ENCODE measurements at regions not wholly inside any gene's neighbourhood (a gene's known extent, or its start where the extent isn't known, plus 50 kb on each side); places are given as distances from the start of the nearest gene placed in this dataset.
"Not testable (repeated sequence)": the region's sequence is repeated elsewhere in the genome, so short reads cannot be mapped to it uniquely, and the experiment has no call there.

DNA sequence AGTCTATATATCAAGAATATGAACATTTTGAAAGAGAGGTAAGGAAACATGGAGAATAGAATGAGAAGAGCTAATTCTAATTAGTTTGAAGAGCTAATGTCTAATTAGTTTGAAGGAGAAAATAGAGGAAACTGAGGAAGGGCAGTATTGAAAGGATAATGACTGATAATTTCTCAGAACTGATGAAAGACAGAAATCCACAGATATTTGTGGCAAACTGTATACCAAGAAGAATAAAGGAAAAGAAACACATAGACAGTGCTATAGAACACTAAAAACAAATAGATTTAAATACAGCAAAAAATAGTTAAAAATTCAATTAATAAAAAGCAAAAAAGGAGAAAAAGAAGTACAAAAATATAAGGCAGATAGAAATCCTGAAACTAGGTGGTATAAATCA, 354.4 kb downstream of the QKI start:
- DNase-seq (ENCODE audit: low read depth) = no peak

DNA sequence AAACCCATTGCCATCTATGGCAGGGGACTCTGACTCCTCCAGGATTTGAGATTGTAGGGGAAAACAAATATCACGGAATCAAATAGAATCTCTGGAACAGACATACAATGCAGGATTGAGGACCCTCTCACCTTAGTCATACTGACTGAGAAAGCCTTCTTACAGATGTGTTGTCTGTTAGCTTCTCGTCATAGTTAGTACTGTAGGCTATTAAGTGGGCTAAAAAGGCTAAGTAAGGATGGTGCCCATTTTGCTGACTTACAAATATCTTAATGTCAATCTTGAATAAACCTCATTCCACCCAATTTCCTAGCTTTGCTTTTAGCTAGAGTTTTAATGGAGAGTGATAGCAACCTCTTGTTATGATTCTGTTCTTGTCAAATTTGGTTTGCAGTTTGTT, 352.4 kb downstream of the QKI start:
- DNase-seq (ENCODE audit: low read depth) = no peak

DNA sequence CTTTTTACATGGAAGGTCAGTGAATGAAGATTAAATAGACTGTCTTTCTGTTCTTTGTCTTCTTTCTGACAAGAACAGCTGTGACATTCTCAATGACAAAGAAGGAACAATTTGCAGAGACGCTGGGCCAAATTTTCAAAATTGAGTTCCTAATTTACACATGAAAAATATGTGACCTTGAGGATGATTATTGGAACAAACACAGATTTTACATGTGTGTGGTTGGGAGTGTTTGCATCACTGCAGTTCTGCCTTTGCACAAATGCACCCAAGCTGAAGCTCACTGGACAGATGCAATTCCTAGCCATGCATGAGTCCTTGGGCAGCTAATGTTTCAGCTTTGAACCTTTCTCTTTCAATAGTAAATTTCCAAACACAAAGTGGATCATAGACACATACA, 350.8 kb downstream of the QKI start:
- no peak for DNase-seq (ENCODE audit: low read depth)

DNA sequence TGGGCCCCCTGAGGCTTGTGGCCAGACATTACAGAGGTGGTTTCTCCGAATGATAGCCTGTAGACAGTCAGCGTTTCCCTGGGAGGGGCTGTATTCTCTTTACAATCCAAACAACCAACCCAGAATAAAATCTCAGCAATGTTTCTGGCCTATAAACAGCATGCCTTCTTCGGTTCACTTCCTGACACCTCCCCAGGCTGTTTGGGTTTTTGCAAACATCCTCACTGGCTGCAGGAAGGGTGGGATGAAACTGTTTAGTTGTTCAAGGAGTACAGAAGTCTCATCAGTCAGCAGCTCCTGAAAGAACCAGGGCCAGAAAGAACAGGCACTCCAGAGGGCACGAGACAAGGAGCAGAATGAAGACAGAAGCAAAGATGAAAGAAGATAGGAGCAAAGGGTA, 350.0 kb downstream of the QKI start:
- DNase-seq (ENCODE audit: low read depth) = no peak

DNA sequence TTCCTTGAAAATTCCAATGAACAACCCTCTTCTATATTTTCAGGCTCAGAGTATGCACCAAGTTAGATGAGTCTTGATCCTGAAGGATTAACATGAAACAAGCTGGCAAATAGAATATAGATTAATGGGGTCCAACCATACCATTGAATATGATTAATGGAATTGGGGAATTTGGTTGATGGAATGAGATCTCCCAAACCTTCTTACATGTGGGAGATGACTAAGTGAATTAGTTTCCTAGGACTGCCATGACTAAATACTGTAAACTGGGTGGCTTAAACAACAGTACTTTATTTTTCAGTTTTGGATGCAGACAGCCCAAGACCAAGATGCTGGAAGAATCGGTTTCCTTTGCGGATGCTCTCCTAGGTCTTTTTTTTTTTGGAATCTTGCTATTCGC, 347.0 kb downstream of the QKI start:
- DNase-seq (ENCODE audit: low read depth) = no peak

DNA sequence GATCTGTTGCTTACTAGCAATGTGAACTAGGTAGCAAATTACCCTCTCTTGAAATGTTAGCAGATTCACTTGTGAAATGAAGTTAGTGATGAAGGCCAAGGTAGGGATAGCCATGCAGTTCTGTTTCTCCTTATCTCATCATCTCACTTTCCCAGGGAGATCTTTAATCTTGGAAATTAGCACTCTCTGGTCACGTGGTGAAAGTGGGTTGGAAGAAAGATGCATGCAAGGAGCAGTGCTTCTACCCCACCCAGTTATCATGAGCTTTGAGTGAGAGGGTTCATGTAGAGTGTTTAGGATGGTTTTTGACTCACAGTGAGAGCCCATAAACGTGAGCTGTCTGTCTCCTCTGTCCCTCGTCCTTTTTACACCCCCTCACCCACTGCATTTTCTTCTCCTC, 346.3 kb downstream of the QKI start:
- DNase-seq (ENCODE audit: low read depth) = no peak

DNA sequence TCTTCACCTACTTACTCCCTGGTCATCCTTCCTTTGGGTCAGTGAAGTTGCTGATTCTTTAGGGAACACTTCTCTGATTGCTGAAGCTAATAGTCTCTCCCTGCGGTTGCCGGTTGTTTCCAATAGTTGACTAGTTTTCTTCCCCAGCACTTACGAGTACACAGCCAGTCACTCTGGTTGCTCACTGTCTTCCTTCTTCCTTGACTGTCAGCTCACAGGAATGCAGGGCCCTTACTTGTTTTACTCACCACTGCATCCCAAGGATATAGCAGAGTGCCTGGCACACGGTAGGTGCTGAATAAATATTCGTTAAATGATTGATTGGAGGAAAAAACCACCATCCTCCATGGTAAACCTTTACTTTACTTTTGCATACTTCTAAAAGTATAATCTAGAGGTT, 345.0 kb downstream of the QKI start:
- no peak for DNase-seq (ENCODE audit: low read depth)

DNA sequence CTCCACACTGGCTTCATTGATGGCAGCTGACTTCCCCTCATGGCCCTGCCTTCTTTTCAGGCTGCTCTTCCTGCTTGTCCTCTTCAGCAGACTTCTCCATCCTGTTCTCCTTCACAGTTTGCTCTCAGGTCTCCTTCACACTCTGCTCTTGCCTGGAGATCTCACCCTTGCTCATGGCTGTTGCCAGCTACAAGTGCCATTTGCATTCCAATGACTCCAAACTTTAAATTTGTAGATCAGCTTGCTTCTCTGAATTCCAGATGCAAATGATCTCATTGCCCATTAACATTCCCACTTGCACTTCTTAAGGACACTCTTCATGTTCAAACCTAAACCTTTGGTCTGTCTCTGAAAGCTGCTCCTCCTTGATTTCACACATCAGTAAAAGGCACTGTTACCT, 343.0 kb downstream of the QKI start:
- DNase-seq (ENCODE audit: low read depth) = no peak

DNA sequence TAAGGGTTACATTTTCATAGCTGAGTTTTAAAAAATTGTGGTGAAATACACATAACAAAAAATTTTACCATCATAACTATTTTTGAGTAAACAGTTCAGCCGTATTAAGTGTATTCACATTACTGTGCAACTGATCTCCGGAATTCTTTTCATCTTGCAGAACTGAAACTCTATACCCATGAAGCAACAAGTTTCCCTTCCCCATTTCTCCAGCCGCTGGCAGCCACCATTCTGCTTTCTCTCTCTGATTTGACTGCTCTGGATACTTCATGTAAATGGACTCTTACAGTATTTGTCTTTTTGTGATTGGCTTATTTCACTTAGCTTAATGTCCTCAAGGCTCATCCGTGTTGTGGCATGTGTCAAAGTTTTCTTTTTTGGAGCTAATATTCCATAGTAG, 341.6 kb downstream of the QKI start:
- no peak for DNase-seq (ENCODE audit: low read depth)

DNA sequence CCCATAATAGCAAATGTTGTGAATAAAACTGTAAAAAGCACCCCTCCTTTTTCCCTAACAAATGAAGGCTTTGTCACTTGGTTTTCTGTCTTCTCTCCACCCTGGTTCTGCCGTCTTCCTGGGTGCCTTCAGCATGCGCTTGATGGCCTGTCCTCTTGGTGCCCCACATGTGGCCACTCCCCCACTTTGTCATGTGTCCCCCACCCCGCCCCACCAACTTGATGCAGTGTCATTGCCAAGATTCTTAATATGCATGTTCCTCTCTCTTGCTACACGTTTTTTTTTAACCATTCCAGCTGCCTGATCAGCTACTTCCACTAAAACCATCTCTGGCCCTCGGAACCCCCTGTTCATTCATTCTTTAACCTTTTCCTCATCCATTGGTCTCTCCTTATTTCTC, 340.3 kb downstream of the QKI start:
- no peak for DNase-seq (ENCODE audit: low read depth)

DNA sequence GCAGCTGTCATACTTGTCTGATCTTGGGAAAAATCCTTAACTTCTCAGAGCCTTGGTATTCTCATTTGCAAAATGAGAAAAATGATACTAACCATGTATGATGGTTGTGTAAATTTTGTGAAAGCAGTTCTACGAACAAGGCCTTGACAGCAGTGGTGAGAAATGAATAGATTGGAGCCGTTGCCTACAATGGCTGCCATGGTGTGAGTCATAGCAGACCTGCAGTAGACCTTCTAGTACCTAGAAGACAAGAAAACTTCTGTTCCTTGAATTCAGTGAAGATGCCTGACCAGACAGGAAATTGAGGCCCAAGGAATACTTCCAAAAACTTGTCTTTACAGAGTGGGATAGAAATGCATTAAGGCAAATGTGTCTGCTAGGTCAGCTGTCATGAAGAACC, 338.9 kb downstream of the QKI start:
- no peak for DNase-seq (ENCODE audit: low read depth)

DNA sequence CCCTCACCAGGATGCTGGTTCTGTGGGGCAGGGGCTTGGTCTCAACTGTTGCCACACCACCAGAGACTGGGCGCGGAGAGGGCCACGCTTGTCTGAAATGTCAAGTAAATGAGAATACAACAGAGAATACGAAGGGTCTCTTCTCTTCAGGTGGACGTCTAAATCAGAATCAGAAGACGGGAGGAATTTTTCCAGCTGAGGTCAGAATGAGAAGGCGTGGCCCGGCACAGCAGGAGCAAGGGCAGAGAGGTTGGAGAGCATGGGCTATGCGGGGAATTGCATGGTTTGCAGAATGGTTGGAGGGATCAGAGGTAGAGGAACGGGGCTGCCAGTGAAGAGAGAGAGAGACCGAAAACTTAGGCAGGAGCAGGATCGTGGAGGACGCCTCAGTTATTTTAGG, 337.9 kb downstream of the QKI start:
- DNase-seq (ENCODE audit: low read depth) = no peak

DNA sequence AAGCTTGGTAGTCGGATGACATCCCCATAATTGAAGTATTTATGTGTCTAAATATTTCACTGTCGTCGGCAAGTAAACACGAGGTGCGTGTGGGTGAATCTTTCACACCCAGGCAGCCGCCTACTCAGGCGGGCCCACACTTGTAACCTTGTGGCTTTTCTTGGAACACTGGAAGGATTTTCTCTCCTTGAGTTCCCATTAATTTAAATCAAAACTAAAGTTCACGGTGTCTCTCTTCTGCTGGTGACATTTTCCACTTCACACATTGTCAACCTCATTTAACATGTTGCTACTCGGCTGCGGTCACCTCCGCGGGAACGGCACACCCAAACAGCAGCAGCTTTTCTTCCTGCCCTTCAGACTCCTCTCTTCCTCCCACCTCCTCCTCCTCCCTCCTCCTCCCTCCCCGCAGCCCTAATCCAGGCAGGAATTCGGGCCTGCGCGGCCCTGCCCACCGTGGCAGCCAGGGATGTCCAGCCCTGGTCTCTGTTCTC, 336.6 kb downstream of the QKI start:
- DNase-seq (ENCODE audit: low read depth) = no peak

DNA sequence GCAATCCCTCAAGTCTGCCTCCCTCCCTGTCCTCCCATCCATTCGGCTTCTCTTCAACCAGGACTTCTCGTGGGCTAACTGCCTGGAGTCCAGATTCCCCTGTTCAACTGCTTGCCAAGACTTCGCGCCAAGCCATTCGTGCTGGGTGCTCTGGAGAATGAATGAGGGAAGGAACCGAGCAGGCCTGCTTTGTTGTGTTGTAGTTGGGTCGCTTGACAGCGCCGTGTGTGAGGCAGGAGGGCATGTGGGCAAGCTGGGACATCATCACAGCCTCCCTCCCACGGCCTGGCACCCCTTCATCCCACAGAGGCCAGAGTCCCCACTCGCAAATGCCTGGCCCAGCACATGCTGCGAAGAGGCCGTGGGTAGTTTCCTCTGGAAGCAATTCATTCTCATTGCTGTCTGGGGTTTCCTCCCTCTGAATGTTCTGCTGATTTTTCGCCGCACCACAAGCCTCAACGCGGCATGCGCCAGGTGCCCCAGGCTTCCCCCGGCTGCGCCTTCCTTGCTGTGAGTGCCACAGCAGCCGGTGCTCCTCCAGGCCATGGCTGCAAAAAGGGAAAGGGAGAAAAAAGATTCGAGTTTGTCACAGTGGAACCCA, 336.0 kb downstream of the QKI start:
- no peak for DNase-seq (ENCODE audit: low read depth)

DNA sequence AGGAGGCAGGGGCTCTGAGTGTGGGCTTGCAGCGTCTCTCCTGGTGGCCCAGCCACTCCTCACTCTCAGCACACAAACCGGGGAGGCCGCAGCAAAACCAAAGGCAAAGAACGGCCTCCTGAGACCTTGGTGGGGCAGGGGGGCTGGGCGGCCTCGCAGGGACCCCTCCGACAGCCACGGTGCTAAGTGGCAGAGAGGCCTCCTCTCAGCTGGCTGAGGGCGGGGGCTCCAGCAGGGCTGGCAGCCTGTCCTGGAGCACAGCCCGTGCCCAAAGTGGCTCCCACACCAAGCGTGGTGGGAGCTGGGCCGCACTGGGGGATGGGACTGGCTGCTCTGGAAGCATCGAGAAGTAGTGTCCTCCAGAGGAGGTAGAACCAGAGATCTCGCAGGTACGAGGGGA, 334.4 kb downstream of the QKI start:
- DNase-seq (ENCODE audit: low read depth) = no peak

DNA sequence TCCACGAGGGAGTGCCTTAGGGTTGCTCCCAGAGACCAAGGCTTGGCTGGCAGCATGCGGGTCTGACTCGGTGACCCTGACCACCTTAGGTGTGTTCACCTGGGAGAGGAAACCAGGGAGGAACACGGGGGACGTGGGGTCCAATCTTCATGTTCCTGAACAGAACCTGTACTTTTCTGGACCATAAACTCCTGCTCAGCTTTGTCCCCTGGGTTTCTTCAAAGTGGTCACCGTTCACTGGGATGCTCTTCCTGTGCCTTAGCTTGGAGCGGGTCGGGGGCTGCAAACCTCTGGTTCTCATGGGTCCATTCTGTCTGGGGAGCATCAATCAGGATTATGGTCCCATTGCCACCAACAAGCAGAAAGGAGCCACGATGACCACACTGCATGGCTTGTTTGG, 333.5 kb downstream of the QKI start:
- DNase-seq (ENCODE audit: low read depth) = no peak

DNA sequence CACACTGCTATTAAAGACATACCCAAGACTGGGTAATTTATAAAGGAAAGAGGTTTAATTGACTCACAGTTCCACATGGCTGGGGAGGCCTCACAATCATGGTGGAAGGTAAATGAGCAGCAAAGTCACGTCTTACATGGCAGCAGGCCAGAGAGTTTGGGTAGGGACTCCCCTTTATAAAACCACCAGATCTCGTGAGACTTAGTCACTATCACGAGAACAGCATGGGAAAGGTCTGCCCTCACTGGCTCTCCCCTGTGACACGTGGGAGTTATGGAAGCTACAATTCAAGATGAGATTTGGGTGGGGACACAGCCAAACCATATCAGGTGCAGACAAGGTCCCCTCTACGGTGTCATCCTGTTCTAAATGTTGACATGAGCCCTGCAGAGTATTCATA, 332.5 kb downstream of the QKI start:
- not testable (repeated sequence) for DNase-seq (ENCODE audit: low read depth)

DNA sequence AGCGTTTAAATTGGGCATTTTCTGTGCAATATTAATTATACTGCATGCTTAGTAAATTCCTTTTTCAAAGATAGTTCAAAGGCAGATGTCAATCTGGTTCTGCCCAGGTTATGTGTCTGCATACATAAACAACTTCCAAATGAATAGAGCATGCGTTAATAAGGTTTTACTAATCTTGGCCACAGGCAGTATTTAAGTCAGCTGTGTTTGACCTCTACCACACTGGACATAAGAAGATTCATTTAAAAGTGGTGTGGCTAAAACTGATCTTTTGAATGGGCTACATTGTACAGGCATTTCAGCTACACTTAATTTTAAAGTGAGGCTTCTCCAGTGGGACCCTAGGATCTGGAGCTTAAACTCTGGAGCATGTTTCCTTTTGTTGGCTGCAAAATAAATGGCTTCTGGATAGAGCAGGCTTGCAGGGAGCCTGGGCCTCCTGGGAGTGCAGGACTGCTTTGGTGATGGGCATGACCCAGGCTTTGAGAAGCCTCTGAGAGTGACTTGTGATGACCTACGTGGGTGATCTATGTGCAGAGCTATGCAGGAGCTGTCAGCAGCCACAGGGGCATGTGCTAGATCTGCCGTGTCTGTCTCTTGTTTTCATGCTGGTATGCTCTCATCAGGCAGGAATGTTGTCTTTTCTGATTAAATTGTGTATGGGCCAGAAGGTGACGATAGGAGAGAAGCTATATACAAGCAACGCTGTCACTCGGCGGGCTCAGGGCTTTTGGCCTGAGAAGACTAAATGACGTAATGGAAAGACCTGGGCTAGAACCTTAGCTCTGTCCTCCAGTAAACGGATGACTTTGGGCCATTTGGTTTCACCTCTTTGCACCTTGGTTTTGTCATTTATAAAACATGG, 331.2 kb downstream of the QKI start:
- DNase-seq (ENCODE audit: low read depth) = no peak

DNA sequence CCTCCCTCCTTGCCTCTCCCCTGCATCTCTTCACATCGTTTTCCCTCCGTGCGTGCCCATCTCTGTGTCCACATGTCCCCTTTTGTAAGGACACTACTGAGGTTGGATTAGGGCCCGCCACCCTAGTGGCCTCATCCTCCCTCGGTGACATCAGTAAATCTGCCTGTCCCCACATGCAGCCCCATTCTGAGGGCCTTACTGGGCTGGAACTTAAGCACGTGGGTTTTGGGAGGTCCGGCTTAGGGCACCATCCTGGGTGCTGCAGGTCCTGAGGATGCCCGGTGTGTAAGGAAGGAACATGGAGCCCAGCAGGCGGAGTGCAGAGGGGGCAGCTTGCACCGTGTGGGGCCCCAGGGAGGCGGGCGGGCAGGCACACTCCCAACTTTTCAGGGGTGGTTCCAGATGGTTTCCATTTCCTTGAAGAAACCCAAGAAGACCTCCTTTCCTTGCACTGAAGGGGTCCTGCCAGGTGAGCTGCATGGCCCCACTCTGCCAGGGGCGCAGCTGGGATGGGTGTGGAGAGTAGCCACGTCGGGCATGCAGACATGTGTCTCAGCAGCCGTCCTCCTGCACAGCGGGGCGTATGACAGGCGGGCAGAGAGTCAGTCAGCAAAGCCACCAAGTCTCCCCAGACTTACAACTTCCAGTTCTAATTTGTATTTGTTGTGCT, 329.9 kb downstream of the QKI start:
- no peak for DNase-seq (ENCODE audit: low read depth)

DNA sequence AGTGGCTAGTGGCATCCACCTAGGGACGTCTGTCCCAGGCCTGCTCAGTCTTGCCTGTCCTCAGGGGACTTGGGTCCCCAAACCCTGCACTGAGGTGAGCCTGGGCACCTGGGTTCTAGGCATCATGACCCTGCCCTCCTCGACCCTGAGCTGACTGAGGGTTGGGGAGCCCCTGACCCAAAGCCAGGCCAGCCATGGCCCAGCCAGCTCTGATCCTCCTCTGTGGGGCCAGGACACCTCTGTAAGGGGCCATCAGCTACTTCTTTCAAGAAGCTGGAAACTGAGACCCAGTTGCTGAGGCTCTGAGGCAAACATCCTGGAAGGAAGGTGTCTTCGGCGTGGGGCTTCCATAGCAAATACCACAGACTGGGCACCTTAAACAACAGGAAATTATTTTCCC, 329.3 kb downstream of the QKI start:
- no peak for DNase-seq (ENCODE audit: low read depth)

DNA sequence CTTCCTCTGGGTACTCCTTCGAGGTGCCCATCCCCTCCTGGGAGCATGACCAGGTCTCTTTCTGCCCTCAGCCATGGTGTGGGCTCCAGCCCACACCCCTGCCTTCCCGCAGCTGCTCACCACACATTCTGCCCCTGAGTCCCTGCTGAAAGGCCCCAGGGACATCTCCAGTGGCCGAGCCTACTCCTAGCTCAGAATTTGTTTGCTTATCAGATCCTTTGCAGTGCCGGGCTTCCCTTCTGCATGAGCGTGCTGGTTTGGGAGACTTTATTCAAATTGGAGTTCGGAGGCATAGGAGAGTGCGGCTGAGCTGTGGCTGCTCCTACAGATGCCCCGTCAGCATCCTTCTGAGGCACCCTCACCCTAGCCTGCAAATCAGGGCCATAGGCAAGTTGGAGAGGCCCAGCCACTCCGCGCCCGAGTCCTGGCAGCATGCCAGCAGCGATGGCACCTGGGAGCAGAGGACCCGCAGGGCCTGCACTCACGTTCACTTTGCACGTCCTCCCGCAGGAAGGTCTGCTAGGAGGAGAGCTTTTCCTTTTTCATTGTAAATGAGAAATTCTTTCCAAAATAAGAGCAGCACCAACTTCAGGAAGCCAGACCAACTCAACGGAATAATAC, 327.3 kb downstream of the QKI start:
- no peak for DNase-seq (ENCODE audit: low read depth)

DNA sequence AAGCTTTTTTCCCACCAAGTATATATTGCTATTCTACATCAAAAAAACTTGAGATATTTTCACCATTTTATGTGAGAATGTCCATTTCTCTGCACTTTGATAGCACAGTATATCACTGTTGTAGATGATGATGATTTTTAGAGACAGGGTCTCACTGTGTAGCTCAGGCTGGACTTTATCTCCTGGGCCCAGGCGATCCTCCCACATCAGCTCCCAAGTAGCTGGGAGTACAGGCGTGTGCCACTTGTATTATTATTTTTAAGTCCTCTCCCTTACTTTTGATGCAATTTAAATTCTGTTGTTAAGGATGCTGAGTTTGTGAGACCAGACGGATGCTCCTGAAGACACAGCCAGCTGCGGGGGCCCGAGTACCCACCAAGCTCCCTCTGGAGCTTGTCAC, 326.8 kb downstream of the QKI start:
- DNase-seq (ENCODE audit: low read depth) = no peak

DNA sequence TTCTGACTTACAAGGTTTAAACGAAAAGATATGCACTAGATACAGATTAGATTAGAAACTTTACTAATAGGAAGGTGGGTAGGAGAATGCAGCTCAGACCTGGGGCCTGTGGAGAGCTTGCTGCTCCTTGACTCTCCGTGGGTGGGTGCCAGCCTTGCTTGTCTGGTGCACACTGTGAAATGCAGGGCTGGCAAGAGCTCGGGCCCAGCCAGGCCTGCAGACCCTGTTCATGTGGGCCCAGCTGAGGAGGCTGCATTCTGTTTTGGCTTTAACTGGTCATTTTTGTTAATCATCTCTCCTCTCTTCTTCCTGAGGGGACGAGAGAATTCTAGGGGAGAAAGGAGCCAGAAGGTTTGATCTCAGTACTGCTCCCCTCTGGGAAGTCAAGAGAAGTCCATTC, 325.4 kb downstream of the QKI start:
- DNase-seq (ENCODE audit: low read depth) = no peak
